WTC11 (cell line): ENCODE measurements at regions not wholly inside any gene's neighbourhood (a gene's known extent, or its start where the extent isn't known, plus 50 kb on each side); places are given as distances from the start of the nearest gene placed in this dataset.
"Not testable (repeated sequence)": the region's sequence is repeated elsewhere in the genome, so short reads cannot be mapped to it uniquely, and the experiment has no call there.

Experiments
- ATAC-seq: fragments of 200-7000 bp; cut with Tn5 transposase; 2 replicates; pipeline ENCODE4 v1.10.0; 2021; ENCODE audit warnings: mild to moderate bottlenecking, moderate library complexity
- CTCF ChIA-PET: fragments of 300-600 bp; sonication (Branson Sonifier 250); formaldehyde crosslinking; loops from one replicate; lab custom pipeline; 2021; ENCODE audit warnings: antibody characterized with exemption; lab: Charles Lee
- POLR2A ChIA-PET: fragments of 350-600 bp; sonication (Branson Sonifier 250); formaldehyde crosslinking; loops from one replicate; lab custom pipeline; 2021; ENCODE audit warnings: antibody characterized with exemption; lab: Charles Lee
- DNase-seq: peaks from one replicate; pipeline ENCODE4 v3.0.0; 2021; ENCODE audit warnings: low spot score
- H3K27ac Mint-ChIP-seq: 2 replicates; pipeline ENCODE4 v1.8.0; 2021; ENCODE audit warnings: mixed read lengths
- H3K27me3 Mint-ChIP-seq: 2 replicates; pipeline ENCODE4 v1.8.0; 2021; ENCODE audit warnings: low read depth, mild to moderate bottlenecking, moderate library complexity, mixed read lengths
- H3K36me3 Mint-ChIP-seq: 2 replicates; pipeline ENCODE4 v1.8.0; 2021; ENCODE audit warnings: mixed read lengths
- H3K4me1 Mint-ChIP-seq: 2 replicates; pipeline ENCODE4 v1.8.0; 2022; ENCODE audit warnings: mixed read lengths
- H3K4me3 Mint-ChIP-seq: 2 replicates; pipeline ENCODE4 v1.8.0; 2021; ENCODE audit warnings: mild to moderate bottlenecking, moderate library complexity, mixed read lengths
- H3K9me3 Mint-ChIP-seq: 2 replicates; pipeline ENCODE4 v1.8.0; 2021; ENCODE audit warnings: mixed read lengths
- CBFB ChIP-seq: sonication (generic); formaldehyde crosslinking; IDR thresholded peaks from 2 replicates; pipeline ENCODE4 v1.8.1; 2022; ENCODE audit warnings: mild to moderate bottlenecking, low read depth, missing genetic modification reagents
- CDX4 ChIP-seq: fragments of 250-450 bp; sonication (Bioruptor Pico); IDR thresholded peaks from 2 replicates; pipeline ENCODE4 v1.9.0; 2021; ENCODE audit warnings: moderate library complexity, mild to moderate bottlenecking, inconsistent platforms, borderline replicate concordance
- E2F5 ChIP-seq: sonication (generic); formaldehyde crosslinking; IDR thresholded peaks from 2 replicates; pipeline ENCODE4 v1.8.1; 2022; ENCODE audit warnings: mild to moderate bottlenecking, moderate library complexity, missing genetic modification reagents
- ELF4 ChIP-seq: sonication (generic); formaldehyde crosslinking; IDR thresholded peaks from 2 replicates; pipeline ENCODE4 v1.8.1; 2022; ENCODE audit warnings: low read depth, mild to moderate bottlenecking, moderate library complexity, missing genetic modification reagents
- MYBL2 ChIP-seq: sonication (generic); formaldehyde crosslinking; IDR thresholded peaks from 2 replicates; pipeline ENCODE4 v1.8.1; 2023; ENCODE audit warnings: mild to moderate bottlenecking, moderate library complexity, missing genetic modification reagents
- NFATC4 ChIP-seq: fragments of 250-450 bp; sonication (Bioruptor Pico); IDR thresholded peaks from 2 replicates; pipeline ENCODE4 v1.9.0; 2021; ENCODE audit warnings: mild to moderate bottlenecking
- NFE2L1 ChIP-seq: sonication (generic); formaldehyde crosslinking; IDR thresholded peaks from 2 replicates; pipeline ENCODE4 v1.8.1; 2023; ENCODE audit warnings: missing genetic modification reagents
- RELA ChIP-seq: sonication (generic); formaldehyde crosslinking; IDR thresholded peaks from 2 replicates; pipeline ENCODE4 v1.8.1; 2022; ENCODE audit warnings: missing genetic modification reagents, mild to moderate bottlenecking, borderline replicate concordance
- SMAD3 ChIP-seq: sonication (generic); formaldehyde crosslinking; IDR thresholded peaks from 2 replicates; pipeline ENCODE4 v1.8.0; 2022; ENCODE audit warnings: missing genetic modification reagents, mild to moderate bottlenecking, borderline replicate concordance
- SMAD4 ChIP-seq: sonication (generic); formaldehyde crosslinking; IDR thresholded peaks from 2 replicates; pipeline ENCODE4 v1.8.0; 2022; ENCODE audit warnings: mild to moderate bottlenecking, missing genetic modification reagents
- SOX15 ChIP-seq: fragments of 250-450 bp; sonication (Bioruptor Pico); IDR thresholded peaks from 2 replicates; pipeline ENCODE4 v1.9.0; 2021; ENCODE audit warnings: mild to moderate bottlenecking
- TP53 ChIP-seq: sonication (generic); formaldehyde crosslinking; IDR thresholded peaks from 2 replicates; pipeline ENCODE4 v1.8.1; 2023; ENCODE audit warnings: mild to moderate bottlenecking, missing genetic modification reagents
- ZNF263 ChIP-seq: sonication (generic); formaldehyde crosslinking; IDR thresholded peaks from 2 replicates; pipeline ENCODE4 v1.8.1; 2022; ENCODE audit warnings: low read depth, mild to moderate bottlenecking, moderate library complexity, missing genetic modification reagents
- ZNF281 ChIP-seq: sonication (generic); formaldehyde crosslinking; IDR thresholded peaks from 2 replicates; pipeline ENCODE4 v1.8.0; 2023; ENCODE audit warnings: mild to moderate bottlenecking, missing genetic modification reagents
- ZNF423 ChIP-seq: fragments of 250-450 bp; sonication (Bioruptor Pico); IDR thresholded peaks from 2 replicates; pipeline ENCODE4 v2.1.2; 2022; ENCODE audit warnings: mild to moderate bottlenecking, moderate library complexity
- TF ChIP-seq, protein P1 (sequence below): sonication (generic); formaldehyde crosslinking; IDR thresholded peaks from 2 replicates; pipeline ENCODE4 v1.8.1; 2022; ENCODE audit warnings: mild to moderate bottlenecking, missing genetic modification reagents, moderate library complexity, borderline replicate concordance
- TF ChIP-seq, protein P2 (sequence below): sonication (generic); formaldehyde crosslinking; IDR thresholded peaks from 2 replicates; pipeline ENCODE4 v1.8.1; 2022; ENCODE audit warnings: missing genetic modification reagents, borderline replicate concordance

GRCh38 chr5:123937230-123937629 lies 425.3 kb downstream of the CSNK1G3 start (continued):
- TF ChIP-seq ZNF281 (peak; percentile 58; the same call in 1 of the 2 replicates), SMAD3 (CRISPR knock-in tag) (0 out of 2 replicates have a peak, but pooled peaks have one; percentile 36)

- H3K27ac Mint-ChIP-seq: no peak overlapping the region
- ATAC-seq: no peak
- H3K9me3 Mint-ChIP-seq: peaks cover 61% of the 10 kb centered on the region
- DNase-seq: no peak
- H3K27me3 Mint-ChIP-seq: peaks cover 23% of the 10 kb centered on the region
- peaks cover 7% of the 10 kb centered on the region; the same call in 1 of the 2 replicates for H3K4me1 Mint-ChIP-seq
- ChIA-PET POLR2A (no interaction called here), CTCF (no interaction called here)
- TF ChIP-seq, protein P1, sequence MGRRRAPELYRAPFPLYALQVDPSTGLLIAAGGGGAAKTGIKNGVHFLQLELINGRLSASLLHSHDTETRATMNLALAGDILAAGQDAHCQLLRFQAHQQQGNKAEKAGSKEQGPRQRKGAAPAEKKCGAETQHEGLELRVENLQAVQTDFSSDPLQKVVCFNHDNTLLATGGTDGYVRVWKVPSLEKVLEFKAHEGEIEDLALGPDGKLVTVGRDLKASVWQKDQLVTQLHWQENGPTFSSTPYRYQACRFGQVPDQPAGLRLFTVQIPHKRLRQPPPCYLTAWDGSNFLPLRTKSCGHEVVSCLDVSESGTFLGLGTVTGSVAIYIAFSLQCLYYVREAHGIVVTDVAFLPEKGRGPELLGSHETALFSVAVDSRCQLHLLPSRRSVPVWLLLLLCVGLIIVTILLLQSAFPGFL (CRISPR knock-in tag): no peak
- H3K4me3 Mint-ChIP-seq: no peak overlapping the region
- H3K36me3 Mint-ChIP-seq: peaks cover 67% of the 10 kb centered on the region
These were observed 424.6 kb downstream of the CSNK1G3 start for GRCh38 chr5:123936548-123936947.

DNA sequence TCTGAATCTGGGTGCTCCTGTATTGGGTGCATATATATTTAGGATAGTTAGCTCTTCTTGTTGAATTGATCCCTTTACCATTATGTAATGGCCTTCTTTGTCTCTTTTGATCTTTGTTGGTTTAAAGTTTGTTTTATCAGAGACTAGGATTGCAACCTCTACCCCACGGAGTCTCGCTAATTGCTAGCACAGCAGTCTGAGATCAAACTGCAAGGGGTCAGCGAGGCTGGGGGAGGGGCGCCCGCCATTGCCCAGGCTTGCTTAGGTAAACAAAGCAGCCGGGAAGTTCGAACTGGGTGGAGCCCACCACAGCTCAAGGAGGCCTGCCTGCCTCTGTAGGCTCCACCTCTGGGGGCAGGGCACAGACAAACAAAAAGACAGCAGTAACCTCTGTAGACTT lies 421.8 kb downstream of the CSNK1G3 start:
- not testable (repeated sequence) for H3K4me3 Mint-ChIP-seq, H3K27ac Mint-ChIP-seq
- DNase-seq: peak; percentile 20

DNA sequence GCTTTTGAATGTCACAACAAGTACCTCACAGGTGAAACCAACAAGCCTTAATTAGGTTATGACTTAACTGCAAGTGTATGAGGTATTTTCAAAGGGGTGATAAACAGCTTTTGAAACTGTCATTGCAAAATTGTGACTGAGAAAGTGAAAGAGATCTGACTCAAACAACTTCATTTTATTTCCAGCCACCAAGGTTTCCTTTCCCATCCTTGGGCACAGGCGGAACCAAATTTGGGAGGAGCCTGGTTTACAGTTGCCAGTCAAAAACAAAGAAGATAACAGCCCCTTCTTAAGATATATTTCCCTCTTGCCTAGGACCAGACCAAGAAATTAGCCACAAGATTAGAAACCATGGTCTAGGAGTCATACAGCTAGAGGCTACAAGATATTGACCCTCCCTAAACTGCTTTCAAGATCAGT lies 417.1 kb downstream of the CSNK1G3 start:
- ATAC-seq: no peak
- DNase-seq: no peak
- ChIA-PET POLR2A (no interaction called here), CTCF (no interaction called here)
- Mint-ChIP-seq H3K9me3 (no peaks in the 10 kb centered on the region), H3K4me1 (peaks cover 5% of the 10 kb centered on the region; the same call in 1 of the 2 replicates), H3K36me3 (peaks cover 4% of the 10 kb centered on the region), H3K27me3 (no peaks in the 10 kb centered on the region), H3K4me3 (no peak overlapping the region), H3K27ac (no peak overlapping the region)
- no peak for TF ChIP-seq SOX15 (CRISPR knock-in tag)
- TF ChIP-seq ZNF263: no peak

More for the DNA sequence above, 421.8 kb downstream of the CSNK1G3 start:
- peaks cover 44% of the 10 kb centered on the region for H3K36me3 Mint-ChIP-seq
- peaks cover 21% of the 10 kb centered on the region for H3K27me3 Mint-ChIP-seq
- CTCF ChIA-PET, POLR2A ChIA-PET, H3K4me1 Mint-ChIP-seq, ATAC-seq: not testable (repeated sequence)
- peaks cover 34% of the 10 kb centered on the region for H3K9me3 Mint-ChIP-seq

- POLR2A ChIA-PET: no interaction called here
- no peaks in the 10 kb centered on the region for H3K27me3 Mint-ChIP-seq
- H3K4me3 Mint-ChIP-seq: no peak overlapping the region
- DNase-seq (no peak), ATAC-seq (no peak)
- no peak overlapping the region for H3K27ac Mint-ChIP-seq
- H3K9me3 Mint-ChIP-seq: no peaks in the 10 kb centered on the region
- CTCF ChIA-PET: no interaction called here
- peaks cover 2% of the 10 kb centered on the region; the same call in 1 of the 2 replicates for H3K4me1 Mint-ChIP-seq
- peaks cover 4% of the 10 kb centered on the region for H3K36me3 Mint-ChIP-seq
- TF ChIP-seq MYBL2 (CRISPR knock-in tag) (no peak), E2F5 (CRISPR knock-in tag) (no peak), CBFB (no peak), ELF4 (CRISPR knock-in tag) (no peak), RELA (CRISPR knock-in tag) (no peak), CDX4 (CRISPR knock-in tag) (no peak), NFATC4 (CRISPR knock-in tag) (no peak), ZNF281 (no peak), SMAD4 (no peak), TP53 (CRISPR knock-in tag) (no peak), ZNF423 (CRISPR knock-in tag) (no peak), NFE2L1 (CRISPR knock-in tag) (no peak)
- TF ChIP-seq, protein P2, sequence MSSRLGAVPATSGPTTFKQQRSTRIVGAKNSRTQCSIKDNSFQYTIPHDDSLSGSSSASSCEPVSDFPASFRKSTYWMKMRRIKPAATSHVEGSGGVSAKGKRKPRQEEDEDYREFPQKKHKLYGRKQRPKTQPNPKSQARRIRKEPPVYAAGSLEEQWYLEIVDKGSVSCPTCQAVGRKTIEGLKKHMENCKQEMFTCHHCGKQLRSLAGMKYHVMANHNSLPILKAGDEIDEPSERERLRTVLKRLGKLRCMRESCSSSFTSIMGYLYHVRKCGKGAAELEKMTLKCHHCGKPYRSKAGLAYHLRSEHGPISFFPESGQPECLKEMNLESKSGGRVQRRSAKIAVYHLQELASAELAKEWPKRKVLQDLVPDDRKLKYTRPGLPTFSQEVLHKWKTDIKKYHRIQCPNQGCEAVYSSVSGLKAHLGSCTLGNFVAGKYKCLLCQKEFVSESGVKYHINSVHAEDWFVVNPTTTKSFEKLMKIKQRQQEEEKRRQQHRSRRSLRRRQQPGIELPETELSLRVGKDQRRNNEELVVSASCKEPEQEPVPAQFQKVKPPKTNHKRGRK (CRISPR knock-in tag): no peak
These were observed 416.4 kb downstream of the CSNK1G3 start for GRCh38 chr5:123928401-123928800.
